Endothelial cell of umbilical vein (primary cell): ENCODE measurements at regions not wholly inside any gene's neighbourhood (a gene's known extent, or its start where the extent isn't known, plus 50 kb on each side); places are given as distances from the start of the nearest gene placed in this dataset.

Experiments
- BruUV-seq: library from RNA; stranded (reverse); fragments of 400-500 nt; replicated peaks from 2 replicates; lab custom pipeline; 2021; lab: Mats Ljungman, UMichigan
- CTCF ChIA-PET: fragments of 300-600, 350-600 bp; sonication (Branson Sonifier 250); formaldehyde crosslinking; loops from one replicate; lab custom pipeline; 2021; ENCODE audit warnings: antibody characterized with exemption, inconsistent platforms; lab: Charles Lee
- POLR2A ChIA-PET: fragments of 300-600, 350-600 bp; sonication (Branson Sonifier 250); formaldehyde crosslinking; loops from one replicate; lab custom pipeline; 2021; ENCODE audit warnings: antibody characterized with exemption, inconsistent platforms; lab: Charles Lee
- DNase-seq: peaks from one replicate; pipeline ENCODE4 v3.0.0-alpha.2; 2011; ENCODE audit warnings: low read depth, low spot score
- FAIRE-seq: peaks from 2 replicates; lab custom pipeline; 2011; peaks lifted over from hg19 to GRCh38; lab: Jason Lieb, UNC
- H2AFZ ChIP-seq: 2 replicates; pipeline ENCODE4 v1.6.0; 2012; ENCODE audit warnings: low read depth, low read length, control low read depth, inconsistent platforms
- H3K27ac ChIP-seq: 2 replicates; pipeline ENCODE4 v1.5.1; 2011; ENCODE audit warnings: low read depth, mild to moderate bottlenecking, control low read depth, low read length, moderate library complexity; ENCODE audit not compliant: insufficient read depth
- H3K27me3 ChIP-seq, 2 experiments: 2 replicates each; pipeline versions ENCODE4 v1.6.0 to v1.6.1; 2011; ENCODE audit warnings: low read length in 2 of 2, mixed read lengths in 1 of 2; ENCODE audit not compliant: control insufficient read depth in 2 of 2, insufficient read depth in 2 of 2
- H3K36me3 ChIP-seq, 2 experiments: 2 replicates in 1 of 2; 3 replicates in 1 of 2; pipeline ENCODE4 v1.5.1; 2011; ENCODE audit warnings: low read length in 2 of 2, mild to moderate bottlenecking in 1 of 2, moderate library complexity in 1 of 2; ENCODE audit not compliant: control insufficient read depth in 2 of 2, insufficient read depth in 2 of 2; ENCODE audit errors: extremely low read depth in 1 of 2
- H3K4me1 ChIP-seq: 3 replicates; pipeline ENCODE4 v1.5.1; 2011; ENCODE audit warnings: mild to moderate bottlenecking, low read length; ENCODE audit not compliant: control insufficient read depth, insufficient read depth; ENCODE audit errors: extremely low read depth
- H3K4me2 ChIP-seq: 2 replicates; pipeline ENCODE4 v1.6.1; 2011; ENCODE audit warnings: low read length, control low read depth, mixed read lengths; ENCODE audit not compliant: insufficient read depth
- H3K4me3 ChIP-seq, 3 experiments: fragments of 200-600 bp in 1 of 3; sonication (generic), shearing (Covaris generic) in 1 of 3; replicated peaks in 1 of 3; 2 replicates each; pipeline ENCODE4 v1.5.1; 2011 to 2016; ENCODE audit warnings: control low read depth in 3 of 3, low read length in 3 of 3, mild to moderate bottlenecking in 2 of 3, inconsistent platforms in 1 of 3, low read depth in 1 of 3, moderate library complexity in 1 of 3; ENCODE audit not compliant: insufficient read depth in 1 of 3
- H3K79me2 ChIP-seq: 2 replicates; pipeline ENCODE4 v1.6.0; 2012; ENCODE audit warnings: low read length, inconsistent platforms; ENCODE audit not compliant: control insufficient read depth, insufficient read depth
- H3K9ac ChIP-seq: replicated peaks from 2 replicates; pipeline ENCODE3; 2011; ENCODE audit warnings: low read length, control low read depth; ENCODE audit not compliant: insufficient read depth; ENCODE audit errors: extremely low read depth
- H3K9me1 ChIP-seq: replicated peaks from 3 replicates; pipeline ENCODE4 v1.6.0; 2011; ENCODE audit warnings: mild to moderate bottlenecking, low read length; ENCODE audit not compliant: control insufficient read depth, insufficient read depth; ENCODE audit errors: extremely low read depth
- H3K9me3 ChIP-seq: replicated peaks from 2 replicates; pipeline ENCODE4 v1.5.1; 2012; ENCODE audit warnings: low read length, inconsistent platforms; ENCODE audit not compliant: control insufficient read depth, insufficient read depth
- H4K20me1 ChIP-seq: replicated peaks from 2 replicates; pipeline ENCODE3; 2011; ENCODE audit warnings: mild to moderate bottlenecking, low read length; ENCODE audit not compliant: control insufficient read depth, insufficient read depth; ENCODE audit errors: extremely low read depth
- CTCF ChIP-seq, 2 donors: IDR thresholded peaks; 1 replicate in 1 of 2; 2 replicates in 1 of 2; pipeline ENCODE4 v1.5.1; 2011; ENCODE audit warnings: low read length in 2 of 2, mild to moderate bottlenecking in 2 of 2, moderate library complexity in 2 of 2, control low read depth in 1 of 2, inconsistent platforms in 1 of 2, low read depth in 1 of 2; ENCODE audit not compliant: insufficient read depth in 1 of 2; ENCODE audit errors: extremely low read depth in 1 of 2
- EZH2 ChIP-seq: IDR thresholded peaks from 2 replicates; pipeline ENCODE4 v1.6.1; 2012; ENCODE audit warnings: borderline replicate concordance, low read depth, mild to moderate bottlenecking, moderate library complexity, low read length, inconsistent platforms; ENCODE audit not compliant: severe bottlenecking
- FOS ChIP-seq: IDR thresholded peaks from 2 replicates; pipeline ENCODE4 v1.6.1; 2011; ENCODE audit warnings: mild to moderate bottlenecking, low read length, moderate library complexity, borderline replicate concordance; ENCODE audit not compliant: insufficient read depth
- GATA2 ChIP-seq: IDR thresholded peaks from 2 replicates; pipeline ENCODE4 v1.7.0; 2011; ENCODE audit warnings: low read depth, mild to moderate bottlenecking, moderate library complexity, mixed read lengths, low read length; ENCODE audit not compliant: insufficient read length, insufficient read depth
- JUN ChIP-seq: IDR thresholded peaks from 2 replicates; pipeline ENCODE4 v1.6.1; 2011; ENCODE audit warnings: borderline replicate concordance, low read depth; ENCODE audit not compliant: insufficient read length, insufficient read depth
- MYC ChIP-seq: IDR thresholded peaks from one replicate; pipeline ENCODE4 v1.6.1; 2011; ENCODE audit warnings: mild to moderate bottlenecking, low read depth, low read length
- POLR2A ChIP-seq: IDR thresholded peaks from 2 replicates; pipeline ENCODE4 v1.6.1; 2012; ENCODE audit warnings: low read depth, mild to moderate bottlenecking, control low read depth, low read length
- POLR2AphosphoS5 ChIP-seq: IDR thresholded peaks from 2 replicates; pipeline ENCODE4 v1.6.1; 2012; ENCODE audit warnings: low read depth, mild to moderate bottlenecking, control low read depth, low read length, moderate library complexity; ENCODE audit not compliant: insufficient read depth
- dilution Hi-C: fragments of 300-500 bp; cut with MboI; formaldehyde crosslinking; loops from one replicate; pipeline ENCODE4 v1.15.0; 2019; ENCODE audit warnings: low sequenced_read_pairs; ENCODE audit not compliant: extremely low pct_ligation_motif_present
- intact Hi-C: fragments of 100-400 bp; cut with micrococcal nuclease; formaldehyde crosslinking; loops from one replicate; pipeline ENCODE4 v1.10.0; 2022
- TF ChIP-seq, protein P1 (sequence below): IDR thresholded peaks from 2 replicates; pipeline ENCODE4 v1.6.1; 2011; ENCODE audit not compliant: insufficient read depth, insufficient read length

DNA sequence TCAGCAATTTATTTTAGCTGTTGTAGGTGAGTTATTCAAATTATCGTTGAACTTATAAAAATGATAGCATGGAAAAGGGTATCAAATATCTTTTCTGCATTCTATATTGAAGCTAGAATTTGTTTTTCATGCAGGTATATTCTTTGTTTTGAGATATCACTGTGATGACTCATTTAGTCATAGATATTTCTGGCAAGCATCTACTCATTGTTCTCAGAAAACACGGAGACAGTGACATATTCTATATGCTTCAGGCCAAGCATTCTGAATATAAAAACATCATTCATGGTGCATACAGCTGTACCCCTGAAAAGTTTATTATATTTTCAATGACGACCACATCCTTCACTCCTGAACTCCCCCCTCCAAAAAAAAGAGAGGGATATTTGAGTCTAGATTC lies 150.3 kb upstream of the GRIA1 start:
- BruUV-seq, result no TSS peak
- dilution Hi-C loops, result no loop called here
- intact Hi-C loops, result no loop called here

More for the DNA sequence above, 150.3 kb upstream of the GRIA1 start:
- no peaks in the 10 kb centered on the region for H4K20me1 ChIP-seq
- FAIRE-seq (no peak), DNase-seq (no peak)
- no peak overlapping the region for H2AFZ ChIP-seq
- no peaks in the 10 kb centered on the region for H3K4me1 ChIP-seq
- no peak overlapping the region for H3K9ac ChIP-seq
- H3K9me1 ChIP-seq, result no peaks in the 10 kb centered on the region
- no peaks in the 10 kb centered on the region for H3K36me3 ChIP-seq
- H3K27ac ChIP-seq, result no peak overlapping the region
- ChIA-PET CTCF (no interaction called here), POLR2A (no interaction called here)
- TF ChIP-seq, protein P1, sequence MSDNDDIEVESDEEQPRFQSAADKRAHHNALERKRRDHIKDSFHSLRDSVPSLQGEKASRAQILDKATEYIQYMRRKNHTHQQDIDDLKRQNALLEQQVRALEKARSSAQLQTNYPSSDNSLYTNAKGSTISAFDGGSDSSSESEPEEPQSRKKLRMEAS, result no peak
- TF ChIP-seq GATA2, result no peak
- TF ChIP-seq POLR2AphosphoS5, result no peak
- no peak for TF ChIP-seq MYC
- TF ChIP-seq POLR2A, result no peak
- TF ChIP-seq JUN, result no peak
- no peak for TF ChIP-seq CTCF (IDR thresholded peaks at IDR 0.05; ENCODE audit: extremely low read depth in 1 of 2, insufficient read depth in 1 of 2, low read depth in 1 of 2, low read length in 2 of 2)
- no peak for TF ChIP-seq EZH2
- TF ChIP-seq FOS, result no peak
- no peaks in the 10 kb centered on the region for H3K27me3 ChIP-seq
- no peaks in the 10 kb centered on the region for H3K79me2 ChIP-seq
- H3K4me2 ChIP-seq, result no peak overlapping the region
- H3K9me3 ChIP-seq, result no peaks in the 10 kb centered on the region
- no peak overlapping the region for H3K4me3 ChIP-seq
